Stomach (tissue), 4 donors: ENCODE measurements at regions not wholly inside any gene's neighbourhood (a gene's known extent, or its start where the extent isn't known, plus 50 kb on each side); places are given as distances from the start of the nearest gene placed in this dataset.

Experiments used
- EP300 ChIP-seq: sonication (generic); formaldehyde crosslinking; IDR thresholded peaks from one replicate; pipeline ENCODE4 v1.6.1; 2017; ENCODE audit warnings: antibody characterized with exemption
- TF ChIP-seq, protein P1 (sequence below), 7 experiments: fragments of 450-650 bp in 4 of 7; fragments of 200-600 bp in 3 of 7; sonication (generic) in 3 of 7; IDR thresholded peaks; one replicate each; pipeline ENCODE4 v1.5.1; 2016 to 2019; ENCODE audit warnings: antibody characterized with exemption in 7 of 7, control low read depth in 2 of 7, mild to moderate bottlenecking in 1 of 7

DNA sequence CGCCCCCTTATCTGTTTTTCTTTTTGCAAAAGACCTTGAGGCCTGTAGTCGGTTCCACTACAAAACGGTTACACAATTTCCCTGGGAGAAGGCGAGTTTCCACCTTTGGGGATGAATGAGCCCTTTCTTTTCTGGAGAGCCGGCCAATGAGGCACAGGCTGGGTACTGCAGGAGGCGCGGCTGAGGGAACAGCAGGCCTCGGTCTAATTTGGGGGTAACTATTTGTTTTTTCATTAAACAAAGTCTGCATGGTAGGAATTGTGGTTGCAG, 129.2 kb downstream of the MYCN start:
- TF ChIP-seq, protein P1, sequence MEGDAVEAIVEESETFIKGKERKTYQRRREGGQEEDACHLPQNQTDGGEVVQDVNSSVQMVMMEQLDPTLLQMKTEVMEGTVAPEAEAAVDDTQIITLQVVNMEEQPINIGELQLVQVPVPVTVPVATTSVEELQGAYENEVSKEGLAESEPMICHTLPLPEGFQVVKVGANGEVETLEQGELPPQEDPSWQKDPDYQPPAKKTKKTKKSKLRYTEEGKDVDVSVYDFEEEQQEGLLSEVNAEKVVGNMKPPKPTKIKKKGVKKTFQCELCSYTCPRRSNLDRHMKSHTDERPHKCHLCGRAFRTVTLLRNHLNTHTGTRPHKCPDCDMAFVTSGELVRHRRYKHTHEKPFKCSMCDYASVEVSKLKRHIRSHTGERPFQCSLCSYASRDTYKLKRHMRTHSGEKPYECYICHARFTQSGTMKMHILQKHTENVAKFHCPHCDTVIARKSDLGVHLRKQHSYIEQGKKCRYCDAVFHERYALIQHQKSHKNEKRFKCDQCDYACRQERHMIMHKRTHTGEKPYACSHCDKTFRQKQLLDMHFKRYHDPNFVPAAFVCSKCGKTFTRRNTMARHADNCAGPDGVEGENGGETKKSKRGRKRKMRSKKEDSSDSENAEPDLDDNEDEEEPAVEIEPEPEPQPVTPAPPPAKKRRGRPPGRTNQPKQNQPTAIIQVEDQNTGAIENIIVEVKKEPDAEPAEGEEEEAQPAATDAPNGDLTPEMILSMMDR (IDR thresholded peaks at IDR 0.05): no peak
- TF ChIP-seq EP300: no peak
